Prostate gland (tissue), 2 donors: ENCODE measurements at regions not wholly inside any gene's neighbourhood (a gene's known extent, or its start where the extent isn't known, plus 50 kb on each side); places are given as distances from the start of the nearest gene placed in this dataset.

ENCODE experiments used
- CTCF ChIP-seq, 4 experiments: fragments of 200-600 bp in 2 of 4; fragments of 450-650 bp in 2 of 4; sonication (generic) in 2 of 4; IDR thresholded peaks; 1 replicate in 3 of 4; 2 replicates in 1 of 4; pipeline ENCODE4 v1.5.1; 2016 to 2019; ENCODE audit warnings: antibody characterized with exemption in 4 of 4, mild to moderate bottlenecking in 2 of 4, moderate library complexity in 2 of 4
- POLR2A ChIP-seq: fragments of 450-650 bp; IDR thresholded peaks from one replicate; pipeline ENCODE4 v1.6.1; 2016; ENCODE audit warnings: antibody characterized with exemption, mild to moderate bottlenecking

GRCh38 chr17:31696184-31696602 lies 162.9 kb downstream of the COPRS start:
- TF ChIP-seq CTCF (IDR thresholded peaks at IDR 0.05) (no peak), POLR2A (no peak)
